ENCODE measurements at regions not wholly inside any gene's neighbourhood (a gene's known extent, or its start where the extent isn't known, plus 50 kb on each side); places are given as distances from the start of the nearest gene placed in this dataset.
"Not testable (repeated sequence)": the region's sequence is repeated elsewhere in the genome, so short reads cannot be mapped to it uniquely, and the experiment has no call there.

GRCh38 chr1:98325646-98326440, 335.7 kb upstream of the SNX7 start:
- DNase-seq = no peak

GRCh38 chr1:98323906-98324358, 337.6 kb upstream of the SNX7 start:
- DNase-seq = no peak

GRCh38 chr1:98323388-98323787, 338.1 kb upstream of the SNX7 start:
- DNase-seq = no peak

- DNase-seq = no peak
These were observed 338.6 kb upstream of the SNX7 start for GRCh38 chr1:98322966-98323365.

- DNase-seq = no peak
These were observed 339.4 kb upstream of the SNX7 start for GRCh38 chr1:98322086-98322485.

- no peak for DNase-seq
These were observed 340.3 kb upstream of the SNX7 start for GRCh38 chr1:98321191-98321590.

- DNase-seq = no peak
These were observed 345.1 kb upstream of the SNX7 start for GRCh38 chr1:98316286-98316905.

GRCh38 chr1:98315309-98315708, 346.2 kb upstream of the SNX7 start:
- DNase-seq = no peak

GRCh38 chr1:98314601-98315000, 346.9 kb upstream of the SNX7 start:
- no peak for DNase-seq

GRCh38 chr1:98306517-98307089, 354.9 kb upstream of the SNX7 start:
- no peak for DNase-seq

- no peak for DNase-seq
These were observed 356.2 kb upstream of the SNX7 start for GRCh38 chr1:98305362-98305761.

- no peak for DNase-seq
These were observed 356.6 kb upstream of the SNX7 start for GRCh38 chr1:98304888-98305287.

- DNase-seq = no peak
These were observed 361.7 kb upstream of the SNX7 start for GRCh38 chr1:98299861-98300260.

GRCh38 chr1:98299313-98299712, 362.2 kb upstream of the SNX7 start:
- DNase-seq = no peak

- DNase-seq = no peak
These were observed 363.2 kb upstream of the SNX7 start for GRCh38 chr1:98298319-98298718.

- DNase-seq = no peak
These were observed 364.8 kb upstream of the SNX7 start for GRCh38 chr1:98296681-98297080.

GRCh38 chr1:98294127-98294526, 367.4 kb upstream of the SNX7 start:
- no peak for DNase-seq

- DNase-seq = no peak
These were observed 368.5 kb upstream of the SNX7 start for GRCh38 chr1:98292994-98293393.

GRCh38 chr1:98289311-98289710, 368.5 kb upstream of the DPYD start:
- no peak for DNase-seq

GRCh38 chr1:98288494-98288893, 367.7 kb upstream of the DPYD start:
- no peak for DNase-seq

GRCh38 chr1:98287626-98288025, 366.8 kb upstream of the DPYD start:
- DNase-seq = no peak

GRCh38 chr1:98286656-98287055, 365.8 kb upstream of the DPYD start:
- no peak for DNase-seq

- DNase-seq = not testable (repeated sequence)
These were observed 364.5 kb upstream of the DPYD start for GRCh38 chr1:98285286-98285685.

GRCh38 chr1:98280049-98280448, 359.2 kb upstream of the DPYD start:
- no peak for DNase-seq
